ENCODE measurements at regions not wholly inside any gene's neighbourhood (a gene's known extent, or its start where the extent isn't known, plus 50 kb on each side); places are given as distances from the start of the nearest gene placed in this dataset.

DNA sequence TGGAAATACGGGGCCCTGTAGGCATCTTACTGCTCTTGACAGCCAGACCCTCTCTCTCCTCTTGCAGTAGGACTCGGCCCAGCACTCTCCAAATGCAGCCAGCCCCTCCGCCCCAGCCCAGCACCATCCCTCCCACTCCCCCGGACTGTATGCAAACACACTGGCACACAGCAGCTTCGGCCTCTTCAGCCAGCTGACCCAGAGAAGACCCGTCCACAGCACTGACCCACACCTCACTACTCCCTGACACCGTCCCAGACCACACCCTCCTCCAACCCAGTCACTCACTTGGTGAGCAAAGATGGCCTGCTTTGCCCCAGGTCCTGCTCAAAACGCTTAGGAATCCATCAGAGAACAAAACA is 164.6 kb downstream of the IGLL1 start:
- DNase-seq (ENCODE audit: extremely low read depth, low read depth, low spot score), result no peak

DNA sequence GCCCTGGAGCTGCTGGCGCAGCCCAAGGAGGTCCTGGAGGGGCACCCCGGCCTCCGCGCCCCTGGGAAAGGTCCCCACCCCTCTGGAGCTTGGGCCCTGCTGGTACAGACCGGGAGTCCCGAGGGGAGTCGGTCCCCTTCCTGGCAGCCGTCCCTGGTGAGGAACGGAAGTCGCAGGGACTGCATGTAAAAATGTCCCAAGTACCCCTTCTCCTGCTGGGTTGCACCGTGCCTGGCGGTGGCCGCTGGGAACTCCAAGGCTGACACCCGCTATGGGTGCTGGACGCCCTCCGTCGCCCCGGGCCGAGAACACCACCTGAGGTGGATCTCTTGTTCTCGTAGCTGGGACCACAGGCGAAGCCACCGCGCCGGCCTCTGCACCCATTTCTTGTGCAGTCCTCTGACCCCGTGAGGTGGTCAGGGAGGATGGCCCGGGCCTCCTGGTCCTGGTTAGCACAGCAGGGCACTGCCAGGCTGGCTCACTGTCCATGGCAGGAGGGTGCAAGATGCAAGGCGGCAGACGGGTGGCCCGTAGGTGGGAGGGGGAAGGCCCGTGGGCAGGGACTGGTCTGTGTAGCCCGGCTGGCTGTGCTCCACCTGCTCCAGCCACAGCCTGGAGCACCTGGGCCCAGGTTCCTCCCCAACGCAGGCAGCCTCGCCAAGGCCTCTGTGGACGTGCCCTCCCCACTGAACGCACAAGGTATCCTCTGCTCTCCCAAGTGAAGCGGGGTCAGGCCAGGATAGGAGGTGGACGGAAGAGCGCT is 165.2 kb downstream of the IGLL1 start:
- no peak for DNase-seq (ENCODE audit: extremely low read depth, low read depth, low spot score)

DNA sequence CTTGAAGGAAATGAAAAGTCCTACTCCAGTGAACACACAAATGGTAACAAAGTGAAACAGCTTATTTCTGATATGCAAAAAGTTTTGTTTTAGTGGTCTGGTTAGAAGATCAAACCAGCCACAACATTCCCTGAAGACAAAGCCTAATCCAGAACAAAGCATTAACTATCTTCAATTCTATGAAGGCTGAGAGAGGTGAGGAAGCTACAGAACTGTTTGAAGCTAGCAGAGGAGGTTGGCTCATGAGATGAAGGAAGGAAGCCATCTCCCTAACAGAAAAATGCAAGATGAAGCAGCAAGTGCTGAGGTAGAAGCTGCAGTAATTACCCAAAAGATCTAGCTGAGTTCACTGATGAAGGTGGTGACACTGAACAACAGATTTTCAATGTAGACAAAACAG is 168.4 kb downstream of the IGLL1 start:
- no peak for DNase-seq (ENCODE audit: extremely low read depth, low read depth, low spot score)

DNA sequence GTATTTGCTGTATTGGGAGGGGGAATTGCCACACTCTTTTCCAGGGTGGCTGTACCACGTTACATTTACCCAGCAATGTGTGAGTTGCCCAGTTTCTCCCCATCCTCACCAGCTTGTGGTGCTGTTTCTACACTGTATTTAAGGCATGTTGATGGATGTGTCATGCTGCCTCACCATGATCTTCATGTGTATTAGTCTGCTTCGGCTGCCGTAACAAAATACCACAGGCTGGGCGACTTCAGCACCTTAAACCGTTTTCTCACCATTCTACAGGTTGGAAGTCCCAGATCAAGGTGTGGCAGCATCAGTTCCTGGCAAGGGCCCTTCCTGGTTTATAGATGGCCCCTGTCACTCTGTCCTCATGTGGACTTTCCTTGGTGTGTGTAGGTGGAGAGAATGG is 169.7 kb downstream of the IGLL1 start:
- no peak for DNase-seq (ENCODE audit: extremely low read depth, low read depth, low spot score)

DNA sequence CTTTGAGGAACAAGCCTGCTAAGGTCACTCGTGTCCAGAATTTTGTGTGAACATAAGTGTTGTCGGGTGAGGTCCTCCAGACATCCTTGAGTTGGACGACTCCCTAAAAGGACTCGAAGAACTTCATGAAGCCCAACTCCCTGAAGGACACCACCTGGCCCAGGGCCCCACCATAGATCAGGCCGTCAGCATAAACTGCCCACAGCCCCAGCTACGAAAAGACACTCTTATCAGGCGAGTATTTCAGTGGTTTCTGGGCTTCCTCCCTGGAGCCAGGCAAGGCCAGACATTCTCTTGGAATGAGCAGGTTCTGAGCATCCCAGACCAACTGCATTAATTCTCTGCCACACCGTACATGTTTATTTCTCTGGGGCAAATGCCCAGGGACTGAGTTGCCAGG is 170.1 kb downstream of the IGLL1 start:
- DNase-seq (ENCODE audit: extremely low read depth, low read depth, low spot score), result no peak

DNA sequence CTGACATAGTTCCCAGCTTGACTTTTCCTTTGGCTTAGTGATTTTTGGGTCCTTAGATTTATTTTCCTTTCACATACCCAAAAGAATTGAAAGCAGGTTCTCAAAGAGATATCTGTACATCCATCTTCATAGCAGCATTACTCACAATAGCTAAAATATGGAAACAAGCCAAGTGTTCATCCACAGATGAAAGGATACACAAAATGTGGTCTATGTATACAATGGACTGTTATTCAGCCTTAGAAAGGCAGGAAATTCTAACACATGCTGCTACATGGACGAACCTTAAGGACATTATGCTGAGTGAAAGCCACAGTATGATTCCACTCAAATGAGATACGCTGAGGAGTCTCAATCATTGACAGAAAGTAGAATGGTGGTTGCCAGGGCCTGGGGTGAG is 171.8 kb downstream of the IGLL1 start:
- DNase-seq (ENCODE audit: extremely low read depth, low read depth, low spot score), result no peak

DNA sequence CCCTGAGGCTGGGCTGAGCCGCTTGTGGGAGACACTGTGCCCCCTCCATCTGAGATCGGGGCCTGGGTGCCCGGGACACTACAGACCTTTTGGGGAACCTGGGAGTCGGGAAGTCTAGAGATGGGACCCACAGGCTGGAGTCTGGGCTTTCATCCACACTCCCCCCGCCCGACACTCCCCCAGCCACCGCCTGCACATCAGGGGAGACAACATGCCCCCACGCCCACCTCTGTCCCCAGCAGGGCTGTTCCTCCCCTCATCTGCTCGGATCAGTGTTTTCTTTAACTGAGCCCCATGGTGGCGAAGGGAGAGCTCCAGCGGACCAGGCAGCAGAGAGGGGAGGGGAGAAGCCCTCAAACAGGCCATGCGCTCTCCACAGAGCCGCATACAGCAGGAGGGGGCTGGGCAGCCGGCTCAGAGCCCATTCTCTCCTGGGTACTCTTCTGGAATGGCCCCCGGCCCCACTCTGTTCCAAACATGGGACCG is 174.7 kb downstream of the IGLL1 start:
- DNase-seq (ENCODE audit: extremely low read depth, low read depth, low spot score), result no peak

DNA sequence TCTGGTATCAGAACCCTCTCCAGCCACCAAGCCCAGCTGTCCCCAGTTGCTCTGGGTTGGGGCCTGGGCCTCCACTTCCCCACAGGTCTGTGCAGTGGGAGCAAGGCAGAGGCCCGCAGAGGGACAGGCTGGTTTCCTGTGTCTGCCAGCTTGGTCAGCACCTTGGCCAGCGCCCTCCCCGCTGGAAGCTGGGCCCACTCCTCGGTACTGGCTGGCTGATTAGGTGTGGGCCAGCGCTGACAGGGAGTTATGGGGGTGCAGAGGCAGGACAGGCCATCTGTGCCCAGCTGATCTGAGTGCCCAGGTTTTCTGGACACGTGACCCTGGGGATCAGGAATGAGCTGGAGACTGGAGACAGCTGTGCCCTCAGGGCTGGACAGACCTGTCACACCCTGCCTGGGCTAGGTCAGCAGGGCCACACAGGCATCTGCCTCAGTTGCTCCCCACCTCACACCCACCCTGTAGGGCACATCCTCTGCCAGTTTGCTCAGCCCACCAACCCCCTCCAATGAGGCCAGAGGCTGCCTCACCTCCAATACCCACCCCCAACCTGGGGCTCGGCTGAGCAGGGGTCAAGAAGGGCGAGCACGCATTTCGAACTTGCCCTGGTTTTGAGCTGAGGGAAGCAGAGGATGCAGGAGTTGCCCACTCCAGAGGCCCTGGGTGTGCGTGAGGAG is 175.3 kb downstream of the IGLL1 start:
- no peak for DNase-seq (ENCODE audit: extremely low read depth, low read depth, low spot score)

DNA sequence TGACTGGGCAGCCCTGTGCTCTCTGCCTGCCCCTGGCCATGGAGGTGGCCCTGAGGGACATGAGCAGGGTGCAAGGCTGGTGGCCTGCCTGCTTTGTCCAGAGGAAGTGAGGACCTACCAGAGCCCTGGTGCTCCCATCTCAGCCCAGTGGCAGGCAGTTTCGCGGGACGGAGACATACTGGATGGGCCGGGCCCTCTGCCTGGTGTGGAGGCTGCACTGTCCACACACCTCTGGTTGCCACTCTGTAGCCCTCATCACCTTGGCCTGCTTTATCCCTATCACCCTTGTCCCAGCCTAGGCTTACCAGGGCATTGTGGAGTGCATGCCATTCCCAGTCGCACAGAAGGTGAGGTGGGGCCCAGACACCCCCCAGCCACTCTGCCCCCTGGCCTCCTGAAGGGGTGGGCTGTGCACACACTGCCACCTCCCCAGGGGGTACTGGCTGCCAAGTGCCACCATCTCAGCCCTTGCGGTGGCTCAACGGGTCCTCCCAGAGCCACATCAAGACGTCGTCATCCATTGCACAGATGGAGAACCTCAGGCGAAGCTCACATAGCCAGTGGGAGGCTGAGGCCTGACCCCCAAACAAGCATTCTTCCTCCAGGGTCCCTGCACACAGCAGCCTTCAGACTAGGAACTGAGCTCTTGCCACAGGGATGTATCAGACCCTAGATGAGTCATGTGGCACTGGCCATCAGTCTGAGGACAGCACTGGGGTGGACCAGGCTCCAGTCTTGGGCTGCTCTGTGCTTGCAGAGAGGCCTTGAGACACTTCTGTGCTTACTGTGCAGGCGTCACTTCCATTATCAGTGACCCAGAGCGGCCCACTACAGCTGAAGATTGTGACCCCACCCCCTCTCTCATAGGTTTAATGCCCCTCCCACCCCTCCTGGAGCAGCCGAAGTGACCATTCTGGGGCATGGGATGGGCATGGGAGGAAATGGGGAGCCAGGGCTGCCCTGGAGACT is 176.1 kb downstream of the IGLL1 start:
- no peak for DNase-seq (ENCODE audit: extremely low read depth, low read depth, low spot score)

DNA sequence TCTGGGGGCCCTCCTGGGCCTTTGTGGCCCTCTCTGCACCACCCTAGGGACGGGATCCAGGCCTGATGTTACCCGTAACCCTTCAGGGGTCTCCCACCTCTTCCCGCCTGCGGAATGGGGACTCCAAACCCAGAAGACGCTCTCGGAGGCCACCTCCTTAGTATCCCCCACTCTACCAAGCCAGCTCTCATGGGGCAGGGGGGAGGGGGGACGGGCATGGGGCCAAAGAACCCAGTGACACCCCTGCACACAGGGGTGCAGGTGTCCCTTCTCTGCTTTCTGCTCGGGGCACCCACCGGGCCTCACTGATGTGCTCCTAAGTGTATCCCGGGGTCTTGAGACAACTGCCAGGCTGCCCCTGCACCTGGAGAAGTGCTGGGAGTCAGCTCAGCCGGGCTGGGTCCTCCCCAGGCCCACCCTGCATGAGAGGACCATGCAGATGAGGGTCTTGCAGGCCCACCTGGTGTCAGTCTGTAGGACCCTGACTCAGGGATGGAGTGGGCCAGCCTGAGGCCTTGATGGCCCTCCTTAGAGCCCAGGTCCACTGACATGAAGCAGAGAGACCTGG is 176.9 kb downstream of the IGLL1 start:
- DNase-seq (ENCODE audit: extremely low read depth, low read depth, low spot score), result no peak

DNA sequence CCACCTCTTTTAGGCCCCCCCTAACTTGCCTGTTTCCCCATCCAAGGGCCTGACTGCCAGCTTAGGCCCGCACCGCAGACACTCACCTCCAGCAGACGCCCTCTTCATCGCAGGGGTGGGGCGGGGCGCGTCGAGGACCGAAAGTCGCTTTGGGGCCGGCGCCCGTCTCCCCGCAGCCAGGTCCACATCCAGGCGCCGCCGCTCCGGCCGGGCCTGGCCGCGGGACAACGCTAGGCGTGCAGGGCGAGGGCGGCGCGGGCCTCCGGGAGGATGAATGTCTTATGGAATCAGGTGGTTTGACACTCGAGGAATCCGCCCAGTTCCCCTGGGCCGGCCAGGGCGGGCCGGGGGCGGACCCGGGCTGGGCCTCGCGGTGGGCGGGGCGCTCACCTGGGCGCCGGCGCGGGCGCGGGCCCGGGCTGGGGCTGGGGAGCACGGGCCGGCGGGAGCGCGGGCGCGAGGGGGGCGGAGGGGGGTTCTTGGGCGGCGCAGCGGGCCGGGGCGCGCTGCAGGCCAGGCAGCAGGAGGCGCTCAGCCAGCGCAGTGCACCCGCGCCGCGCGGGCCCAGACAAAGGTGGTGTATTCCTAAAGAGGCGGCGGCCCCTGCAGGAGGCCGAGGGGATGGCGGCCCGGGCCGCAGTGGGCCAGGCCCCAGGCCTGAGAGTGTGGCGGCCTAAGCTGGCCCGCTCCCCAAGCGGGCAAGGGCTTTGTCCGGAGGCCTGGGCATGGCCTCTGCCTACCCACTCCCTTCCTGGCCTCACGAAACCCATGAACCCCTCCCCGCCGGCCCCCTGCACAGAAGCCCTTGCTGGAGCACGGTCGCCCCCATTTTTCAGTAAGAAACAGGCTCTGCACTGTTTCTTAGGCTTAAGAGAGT is 177.6 kb downstream of the IGLL1 start:
- DNase-seq (ENCODE audit: extremely low read depth, low read depth, low spot score), result no peak

DNA sequence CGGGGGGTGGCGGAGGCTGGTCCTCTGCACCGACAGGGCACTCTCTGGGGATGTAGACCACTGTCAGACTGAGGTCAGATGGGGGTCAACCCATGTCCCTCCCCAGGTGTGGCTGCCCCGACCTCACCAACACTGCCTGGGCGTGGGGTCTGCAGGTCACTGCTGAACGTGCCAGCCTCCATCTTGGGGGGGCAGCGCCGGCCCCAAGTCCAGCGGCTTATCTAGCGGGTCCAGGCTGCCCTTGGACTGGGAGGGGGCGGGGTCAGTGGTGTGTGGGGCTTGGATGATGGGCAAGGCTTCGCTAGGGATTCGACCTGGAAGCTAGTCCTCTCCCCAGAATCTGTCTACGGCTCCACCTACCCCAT is 178.2 kb downstream of the IGLL1 start:
- no peak for DNase-seq (ENCODE audit: extremely low read depth, low read depth, low spot score)

DNA sequence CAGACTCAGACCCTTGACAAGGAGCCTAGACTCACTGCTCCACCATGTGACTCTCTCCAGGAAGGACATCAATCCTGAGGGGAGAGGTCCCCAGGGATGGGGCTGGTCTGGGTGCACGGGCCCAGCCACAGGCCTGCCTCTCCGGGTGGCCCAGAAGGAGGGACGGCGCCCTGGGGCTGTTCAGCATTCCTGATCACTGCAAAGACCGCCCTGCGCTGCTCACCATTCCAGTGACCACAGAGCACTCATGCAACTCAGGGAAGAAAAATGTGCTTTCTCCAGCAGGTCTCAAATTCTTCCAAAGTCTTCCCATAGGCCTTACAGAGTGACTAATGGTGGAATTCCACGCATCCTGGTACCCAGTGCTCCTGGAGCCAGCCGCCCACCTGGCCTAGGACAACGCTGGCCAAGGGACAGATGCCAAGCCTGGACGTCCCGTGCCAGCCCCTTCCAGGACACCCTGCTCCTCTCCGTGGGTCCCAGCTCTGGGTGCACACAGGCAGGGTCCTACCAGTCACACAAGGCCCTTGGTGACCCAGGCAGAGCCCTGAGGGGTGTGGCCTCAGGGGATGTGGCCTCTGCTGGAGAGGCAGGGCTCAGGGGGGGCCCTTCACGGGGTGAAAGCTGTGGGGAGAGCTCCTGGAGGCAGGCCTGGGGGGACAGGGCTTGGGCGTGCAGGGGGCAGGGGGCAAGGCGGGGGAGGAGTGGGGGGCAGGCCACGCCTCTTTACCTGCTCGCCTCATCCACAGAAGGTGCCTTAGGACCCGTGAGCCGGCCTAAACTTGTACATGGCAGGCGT is 178.8 kb downstream of the IGLL1 start:
- no peak for DNase-seq (ENCODE audit: extremely low read depth, low read depth, low spot score)

DNA sequence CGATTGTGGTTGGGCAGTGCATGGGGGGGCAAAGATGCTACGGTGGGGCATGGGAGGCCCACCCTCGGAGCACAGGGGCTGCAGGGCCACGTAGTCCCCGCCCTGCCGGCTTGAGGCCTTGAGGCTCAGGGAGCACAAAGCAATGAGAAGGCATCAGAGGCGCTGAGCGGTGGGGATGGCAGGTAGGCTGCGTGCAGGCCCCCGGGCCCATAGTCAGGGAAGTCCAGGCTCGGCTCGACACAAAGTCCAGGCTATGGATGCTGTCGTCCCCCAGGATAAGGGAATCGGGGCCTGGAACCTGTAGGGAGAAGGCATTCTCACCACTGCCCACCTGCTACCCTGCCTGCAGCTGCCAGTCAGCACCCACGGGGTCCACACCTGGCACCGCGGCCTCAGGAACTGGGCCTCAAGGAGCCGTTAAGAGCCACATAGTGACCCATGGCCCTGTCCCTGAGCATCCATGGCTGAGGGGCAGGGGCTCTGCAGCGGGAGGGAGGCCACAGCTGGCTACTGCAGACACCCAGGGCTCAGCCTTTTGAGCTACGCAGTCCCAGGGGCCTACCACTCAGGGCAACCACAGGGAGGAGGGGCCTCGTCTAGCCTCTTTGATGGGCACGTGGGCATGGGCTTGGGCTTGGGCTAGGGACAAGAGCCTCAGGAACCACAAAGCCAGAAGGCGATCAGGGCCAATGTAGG is 179.7 kb downstream of the IGLL1 start:
- no peak for DNase-seq (ENCODE audit: extremely low read depth, low read depth, low spot score)

DNA sequence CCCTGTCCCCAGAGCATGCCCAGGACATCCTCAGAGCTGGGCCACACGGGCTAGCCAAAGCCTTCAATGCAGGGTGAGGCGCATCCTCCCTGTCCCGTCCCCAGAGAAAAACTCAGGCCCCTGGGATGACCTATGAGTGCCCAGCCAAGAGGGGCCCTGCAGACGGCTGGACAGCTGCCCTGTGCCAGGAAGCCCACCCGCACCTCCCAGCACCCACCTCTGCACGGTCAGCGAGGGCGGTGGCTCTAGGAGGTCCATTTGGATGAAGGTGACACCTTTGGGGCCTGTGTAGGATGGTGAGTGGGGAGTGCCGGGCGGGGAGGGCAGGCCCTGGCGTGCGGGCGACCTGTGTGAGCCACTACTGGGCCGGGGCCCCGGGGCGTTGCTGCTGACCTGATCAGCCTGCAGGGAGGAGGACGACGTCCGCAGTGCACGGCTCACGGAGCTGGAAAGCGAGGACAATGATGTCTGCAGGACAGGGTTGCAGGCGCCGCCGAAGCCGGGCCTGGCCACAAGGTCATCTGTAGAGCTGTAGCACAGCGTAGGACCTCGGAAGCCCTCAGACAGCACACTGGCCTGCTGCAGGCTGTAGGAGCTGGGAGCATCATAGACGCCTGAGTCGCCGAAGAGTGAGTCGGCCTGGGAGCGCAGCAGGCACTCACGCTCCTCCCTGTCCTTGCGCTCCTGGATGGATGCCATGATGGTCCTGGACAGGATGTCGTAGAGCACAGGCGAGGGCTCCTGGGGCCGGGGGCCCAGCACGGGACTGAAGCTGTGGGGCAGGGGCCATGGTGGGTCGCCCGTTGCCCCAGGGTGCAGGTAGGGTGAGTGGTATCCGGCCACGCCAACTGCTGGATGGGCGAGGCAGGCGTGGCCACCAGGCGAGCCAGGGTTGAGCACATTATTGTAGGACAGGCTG is 180.5 kb downstream of the IGLL1 start:
- no peak for DNase-seq (ENCODE audit: extremely low read depth, low read depth, low spot score)

DNA sequence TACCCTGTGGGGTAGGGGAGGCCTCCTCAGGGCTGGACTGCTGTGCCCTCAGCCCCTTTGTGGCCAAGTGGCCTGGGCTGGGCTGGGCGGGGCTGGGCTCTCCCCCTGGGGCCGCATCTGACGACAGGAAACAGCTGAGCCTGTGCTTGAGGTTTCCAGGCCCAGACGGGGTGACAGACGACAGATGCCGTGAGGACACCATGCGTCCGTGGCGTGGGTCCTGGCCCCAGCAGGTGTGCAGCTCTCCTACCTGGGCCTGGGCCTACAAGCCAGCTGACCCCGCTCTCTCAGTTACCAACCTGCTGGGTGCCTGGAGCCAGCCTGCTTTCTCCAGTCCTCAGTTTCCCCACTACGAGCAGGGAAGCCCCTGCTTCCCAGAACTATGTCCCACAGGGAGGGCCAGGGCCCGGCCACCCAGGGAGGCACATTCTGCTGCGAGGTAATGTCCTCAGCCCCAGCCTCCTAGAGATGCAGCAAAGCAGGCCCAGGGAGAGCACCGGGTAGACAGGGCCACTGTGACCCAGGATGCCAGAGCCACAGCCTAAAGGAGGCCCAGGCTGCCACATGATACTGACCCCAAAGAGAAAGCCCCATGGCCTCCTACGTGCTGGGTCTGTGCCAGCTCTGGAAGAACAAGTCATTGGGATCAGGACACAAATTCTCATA is 181.3 kb downstream of the IGLL1 start:
- no peak for DNase-seq (ENCODE audit: extremely low read depth, low read depth, low spot score)

Measured in glomerular endothelial cell (primary cell).